K562 (cell line): ENCODE measurements at regions not wholly inside any gene's neighbourhood (a gene's known extent, or its start where the extent isn't known, plus 50 kb on each side); places are given as distances from the start of the nearest gene placed in this dataset.

Experiments
- C11orf30 ChIP-seq: fragments of 450-650 bp; IDR thresholded peaks from 2 replicates; pipeline ENCODE4 v1.6.1; 2016; ENCODE audit warnings: low read depth, mild to moderate bottlenecking
- CBX8 ChIP-seq: fragments of 200-600 bp; sonication (generic); IDR thresholded peaks from 2 replicates; pipeline ENCODE4 v1.6.1; 2012; ENCODE audit warnings: borderline replicate concordance, mixed run types, low read depth, mild to moderate bottlenecking, moderate library complexity, mixed read lengths, low read length, control low read depth, inconsistent platforms; ENCODE audit not compliant: poor library complexity, severe bottlenecking; ENCODE audit errors: extremely low read depth
- GABPB1 ChIP-seq: sonication (generic); formaldehyde crosslinking; IDR thresholded peaks from 2 replicates; pipeline ENCODE4 v1.8.0; 2022; ENCODE audit warnings: mild to moderate bottlenecking, missing genetic modification reagents
- HDAC1 ChIP-seq, 2 experiments: fragments of 450-650 bp; IDR thresholded peaks; 2 replicates each; pipeline ENCODE4 v1.6.1; 2016 to 2017; ENCODE audit warnings: inconsistent platforms in 1 of 2, mild to moderate bottlenecking in 1 of 2, moderate library complexity in 1 of 2
- HMBOX1 ChIP-seq: sonication (generic); IDR thresholded peaks from 2 replicates; pipeline ENCODE4 v1.6.1; 2016
- HMG20A ChIP-seq: fragments of 450-650 bp; formaldehyde crosslinking; conservative IDR thresholded peaks from 2 replicates; pipeline ENCODE4 v1.4.0; 2020; ENCODE audit warnings: mild to moderate bottlenecking, mixed read lengths
- ID3 ChIP-seq, 2 experiments: fragments of 250-450 bp in 1 of 2; fragments of 450-650 bp in 1 of 2; sonication (Bioruptor Pico) in 1 of 2; IDR thresholded peaks; 2 replicates each; pipeline versions ENCODE4 v1.6.1 to v1.8.0; 2016 to 2021; ENCODE audit warnings: mild to moderate bottlenecking in 2 of 2, moderate library complexity in 2 of 2, missing compliant biosample characterization in 1 of 2, missing genetic modification characterization in 1 of 2
- LCOR ChIP-seq: sonication (generic); formaldehyde crosslinking; IDR thresholded peaks from 2 replicates; pipeline ENCODE4 v1.8.0; 2022; ENCODE audit warnings: mild to moderate bottlenecking, missing genetic modification reagents
- MAZ ChIP-seq, 2 experiments: fragments of 450-650 bp in 1 of 2; sonication (generic) in 1 of 2; formaldehyde crosslinking; IDR thresholded peaks in 1 of 2; conservative IDR thresholded peaks in 1 of 2; 2 replicates each; pipeline versions ENCODE4 v1.4.0 to v1.5.0; 2020; ENCODE audit warnings: mild to moderate bottlenecking in 1 of 2, missing genetic modification reagents in 1 of 2
- MEIS2 ChIP-seq: fragments of 450-650 bp; IDR thresholded peaks from 2 replicates; pipeline ENCODE4 v1.6.1; 2014; ENCODE audit warnings: mild to moderate bottlenecking; ENCODE audit not compliant: partially characterized antibody
- MYC ChIP-seq, 2 experiments: fragments of 250-450 bp in 1 of 2; sonication (Bioruptor Pico) in 1 of 2; IDR thresholded peaks; 2 replicates each; pipeline versions ENCODE4 v1.5.1 to v1.6.1; 2012 to 2021; ENCODE audit warnings: low read depth in 2 of 2, borderline replicate concordance in 1 of 2, improper control_type of control experiment in 1 of 2, low read length in 1 of 2, mild to moderate bottlenecking in 1 of 2, moderate library complexity in 1 of 2
- NBN ChIP-seq: fragments of 450-650 bp; IDR thresholded peaks from 2 replicates; pipeline ENCODE4 v1.6.1; 2016; ENCODE audit warnings: low read depth, mild to moderate bottlenecking
- NFATC3 ChIP-seq: fragments of 450-650 bp; IDR thresholded peaks from 2 replicates; pipeline ENCODE4 v1.6.1; 2017; ENCODE audit warnings: mild to moderate bottlenecking
- NRF1 ChIP-seq, 2 experiments: fragments of 450-650 bp; IDR thresholded peaks in 1 of 2; conservative IDR thresholded peaks in 1 of 2; 2 replicates each; pipeline ENCODE4 v1.6.1; 2014; ENCODE audit warnings: mild to moderate bottlenecking in 2 of 2
- POLR2AphosphoS5 ChIP-seq: IDR thresholded peaks from 2 replicates; pipeline ENCODE4 v1.6.1; 2011; ENCODE audit warnings: mild to moderate bottlenecking, low read depth, low read length, moderate library complexity; ENCODE audit not compliant: control insufficient read depth, insufficient read depth
- STAT5A ChIP-seq: IDR thresholded peaks from 2 replicates; pipeline ENCODE4 v1.6.1; 2012; ENCODE audit warnings: low read length, inconsistent platforms, borderline replicate concordance
- ZFP1 ChIP-seq: fragments of 450-650 bp; formaldehyde crosslinking; IDR thresholded peaks from 2 replicates; pipeline ENCODE4 v1.4.0; 2020; ENCODE audit warnings: mild to moderate bottlenecking, mixed read lengths
- ZNF277 ChIP-seq: fragments of 250-450 bp; sonication (Bioruptor Pico); IDR thresholded peaks from 2 replicates; pipeline ENCODE4 v1.8.0; 2022; ENCODE audit warnings: inconsistent platforms, mild to moderate bottlenecking, moderate library complexity, borderline replicate concordance
- TF ChIP-seq, protein P1 (sequence below): fragments of 250-450 bp; sonication (Bioruptor Pico); IDR thresholded peaks from 2 replicates; pipeline ENCODE4 v1.5.0; 2021; ENCODE audit warnings: mild to moderate bottlenecking, moderate library complexity
- TF ChIP-seq, protein P2 (sequence below): fragments of 450-650 bp; IDR thresholded peaks from 2 replicates; pipeline ENCODE4 v1.6.1; 2016; ENCODE audit warnings: low read depth, mild to moderate bottlenecking, moderate library complexity

DNA sequence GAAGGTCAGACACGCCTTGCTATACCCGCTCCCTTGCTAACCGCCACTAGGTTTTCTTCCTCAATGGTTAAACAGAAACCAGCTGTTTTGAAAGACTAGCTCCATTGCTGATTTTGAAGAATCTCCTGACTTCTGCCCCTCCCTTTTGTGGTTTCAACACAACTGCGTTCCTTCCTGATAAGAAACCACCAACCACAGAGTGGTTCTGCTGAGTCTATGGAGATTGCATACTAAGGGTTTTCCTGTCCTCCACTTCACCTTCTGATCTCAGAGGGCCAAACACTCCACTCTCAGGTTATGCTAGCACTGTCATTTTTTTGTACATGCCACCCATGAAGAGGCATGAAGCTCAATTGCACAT lies 207.9 kb downstream of the MYLK4 start (continued):
- TF ChIP-seq, protein P1, sequence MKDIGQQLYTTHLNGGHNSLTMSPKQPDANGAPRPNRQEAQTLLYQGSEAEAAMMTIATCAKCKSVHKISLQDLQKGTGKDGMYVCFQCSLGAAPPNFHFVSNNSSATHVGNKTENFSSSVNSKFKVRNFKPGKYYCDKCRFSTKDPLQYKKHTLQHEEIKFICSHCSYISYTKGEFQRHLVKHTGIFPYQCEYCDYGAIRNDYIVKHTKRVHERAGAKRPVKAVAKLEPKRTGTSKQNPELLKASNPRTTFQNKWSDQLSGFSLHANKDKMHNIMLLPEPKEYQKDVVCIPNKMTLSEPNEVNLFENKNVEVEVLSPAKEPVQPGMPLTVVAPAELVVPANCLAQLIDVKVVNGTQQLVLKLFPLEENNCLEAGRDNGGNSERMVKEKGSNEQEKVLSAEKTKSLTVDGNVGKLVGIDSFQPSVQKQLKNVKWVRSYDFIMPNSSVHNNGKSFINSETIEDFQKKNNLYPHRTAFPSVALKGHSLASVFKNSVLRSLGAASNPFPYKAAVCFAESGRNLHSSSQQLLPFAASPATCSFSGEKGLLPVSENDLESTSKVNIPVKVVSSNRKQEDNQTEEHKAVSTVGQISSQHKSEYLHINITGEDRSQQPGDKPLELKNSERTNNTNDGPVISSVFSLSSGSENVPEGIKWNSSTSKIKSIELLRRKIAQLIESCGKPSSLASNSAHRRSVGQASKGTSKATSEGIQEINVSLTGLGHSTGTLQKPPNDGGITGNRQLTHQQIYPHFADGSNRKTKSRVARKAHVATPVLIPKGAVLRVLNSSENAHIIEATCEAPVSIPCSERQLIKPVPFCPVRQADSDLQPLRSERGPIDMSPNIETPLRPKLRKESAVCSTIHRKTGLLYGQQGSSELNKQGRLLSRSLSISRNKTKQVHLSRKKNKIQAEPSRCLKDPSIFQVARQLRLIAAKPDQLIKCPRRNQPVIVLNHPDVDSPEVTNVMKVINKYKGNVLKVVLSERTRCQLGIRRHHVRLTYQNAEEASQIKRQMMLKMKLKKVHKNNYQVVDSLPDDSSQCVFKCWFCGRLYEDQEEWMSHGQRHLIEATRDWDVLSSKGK (CRISPR knock-in tag): no peak
- no peak for TF ChIP-seq CBX8
- TF ChIP-seq, protein P2, sequence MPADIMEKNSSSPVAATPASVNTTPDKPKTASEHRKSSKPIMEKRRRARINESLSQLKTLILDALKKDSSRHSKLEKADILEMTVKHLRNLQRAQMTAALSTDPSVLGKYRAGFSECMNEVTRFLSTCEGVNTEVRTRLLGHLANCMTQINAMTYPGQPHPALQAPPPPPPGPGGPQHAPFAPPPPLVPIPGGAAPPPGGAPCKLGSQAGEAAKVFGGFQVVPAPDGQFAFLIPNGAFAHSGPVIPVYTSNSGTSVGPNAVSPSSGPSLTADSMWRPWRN: peak; percentile 98
- peak in 1 of 2 experiments; percentile 97; a peak in 2 of 4 replicates for TF ChIP-seq HDAC1 (IDR thresholded peaks at IDR 0.05)
- TF ChIP-seq MAZ (CRISPR knock-in tag; conservative IDR thresholded peaks at IDR 0.05 in 1 of 2, IDR thresholded peaks at IDR 0.05 in 1 of 2): peak; percentile 83 to 93
- no peak for TF ChIP-seq ID3 (CRISPR knock-in tag; IDR thresholded peaks at IDR 0.05)
- TF ChIP-seq ID3 (tag; IDR thresholded peaks at IDR 0.05): peak; percentile 42; the same call in 1 of the 2 replicates
- TF ChIP-seq HMG20A (CRISPR knock-in tag): peak; percentile 83; the same call in 1 of the 2 replicates
- peak; percentile 98 for TF ChIP-seq HMBOX1
- peak; percentile 74; the same call in 1 of the 2 replicates for TF ChIP-seq NFATC3
- TF ChIP-seq ZNF277 (CRISPR knock-in tag): no peak
- TF ChIP-seq MEIS2: peak; percentile 77
- peak; percentile 90 for TF ChIP-seq STAT5A
- peak; percentile 89; the same call in 1 of the 2 replicates for TF ChIP-seq NBN
- no peak for TF ChIP-seq ZFP1 (CRISPR knock-in tag)
- peak in 1 of 2 experiments; percentile 38; a peak in 1 of 4 replicates for TF ChIP-seq NRF1 (conservative IDR thresholded peaks at IDR 0.05 in 1 of 2, IDR thresholded peaks at IDR 0.05 in 1 of 2)
- TF ChIP-seq GABPB1 (CRISPR knock-in tag): peak; percentile 62; the same call in 1 of the 2 replicates
- TF ChIP-seq C11orf30: peak; percentile 91
- peak; percentile 92 for TF ChIP-seq POLR2AphosphoS5
- TF ChIP-seq LCOR (CRISPR knock-in tag): peak; percentile 87
- peak; percentile 63; the same call in 1 of the 2 replicates for TF ChIP-seq MYC (IDR thresholded peaks at IDR 0.05; ENCODE audit: low read depth, low read length)
- no peak for TF ChIP-seq MYC (CRISPR knock-in tag; IDR thresholded peaks at IDR 0.05; ENCODE audit: borderline replicate concordance, low read depth)
